ENCODE measurements at regions not wholly inside any gene's neighbourhood (a gene's known extent, or its start where the extent isn't known, plus 50 kb on each side); places are given as distances from the start of the nearest gene placed in this dataset.

DNA sequence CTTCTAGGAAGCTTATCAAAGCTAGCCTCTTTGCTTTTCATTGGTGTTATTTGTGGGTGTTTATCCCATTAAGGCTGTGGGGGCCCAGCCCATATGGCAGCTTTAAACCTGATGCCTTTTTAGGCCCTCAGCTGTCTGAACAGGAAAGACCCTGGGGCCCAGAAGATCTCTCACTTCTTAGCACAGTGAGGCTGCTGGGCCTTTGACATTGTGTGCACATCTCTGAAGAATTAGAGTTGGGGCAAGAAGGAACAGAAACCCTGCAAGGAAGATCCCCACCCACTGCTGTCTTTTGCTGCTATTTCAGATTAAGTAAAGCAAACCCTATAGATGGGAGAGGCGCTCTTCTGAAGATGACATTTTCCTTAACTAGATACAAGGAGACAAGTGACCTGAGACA is 250.0 kb downstream of the SMAD2 start:
- no peaks in the 10 kb centered on the region for H3K36me3 ChIP-seq
- H3K9me3 ChIP-seq (ENCODE audit: low read depth): no peaks in the 10 kb centered on the region
- H3K9ac ChIP-seq: no peak overlapping the region
- Mint-ChIP-seq H3K27me3 (ENCODE audit: insufficient read depth, low read depth) (no peaks in the 10 kb centered on the region), H3K36me3 (no peaks in the 10 kb centered on the region), H3K27ac (no peak overlapping the region), H3K9me3 (no peaks in the 10 kb centered on the region), H3K4me3 (no peak overlapping the region), H3K4me1 (no peaks in the 10 kb centered on the region)
- no peak for TF ChIP-seq EZH2 (IDR thresholded peaks at IDR 0.05)
- TF ChIP-seq, protein P1, sequence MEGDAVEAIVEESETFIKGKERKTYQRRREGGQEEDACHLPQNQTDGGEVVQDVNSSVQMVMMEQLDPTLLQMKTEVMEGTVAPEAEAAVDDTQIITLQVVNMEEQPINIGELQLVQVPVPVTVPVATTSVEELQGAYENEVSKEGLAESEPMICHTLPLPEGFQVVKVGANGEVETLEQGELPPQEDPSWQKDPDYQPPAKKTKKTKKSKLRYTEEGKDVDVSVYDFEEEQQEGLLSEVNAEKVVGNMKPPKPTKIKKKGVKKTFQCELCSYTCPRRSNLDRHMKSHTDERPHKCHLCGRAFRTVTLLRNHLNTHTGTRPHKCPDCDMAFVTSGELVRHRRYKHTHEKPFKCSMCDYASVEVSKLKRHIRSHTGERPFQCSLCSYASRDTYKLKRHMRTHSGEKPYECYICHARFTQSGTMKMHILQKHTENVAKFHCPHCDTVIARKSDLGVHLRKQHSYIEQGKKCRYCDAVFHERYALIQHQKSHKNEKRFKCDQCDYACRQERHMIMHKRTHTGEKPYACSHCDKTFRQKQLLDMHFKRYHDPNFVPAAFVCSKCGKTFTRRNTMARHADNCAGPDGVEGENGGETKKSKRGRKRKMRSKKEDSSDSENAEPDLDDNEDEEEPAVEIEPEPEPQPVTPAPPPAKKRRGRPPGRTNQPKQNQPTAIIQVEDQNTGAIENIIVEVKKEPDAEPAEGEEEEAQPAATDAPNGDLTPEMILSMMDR (IDR thresholded peaks at IDR 0.05): no peak
- TF ChIP-seq EZH2phosphoT487 (IDR thresholded peaks at IDR 0.05): no peak
- H4K20me1 ChIP-seq (ENCODE audit: low read depth): no peaks in the 10 kb centered on the region
- DNase-seq (ENCODE audit: low spot score): no peak
- no peak overlapping the region for H3K4me2 ChIP-seq
- no peak overlapping the region for H3K27ac ChIP-seq
- no peak overlapping the region for H3K4me3 ChIP-seq
- H3F3A ChIP-seq (ENCODE audit: low read depth): no peaks in the 10 kb centered on the region
- H3K4me1 ChIP-seq: no peaks in the 10 kb centered on the region
- H2AFZ ChIP-seq (replicated peaks): no peak overlapping the region
- no peaks in the 10 kb centered on the region for H3K27me3 ChIP-seq
- no peaks in the 10 kb centered on the region for H3K79me2 ChIP-seq (ENCODE audit: low read depth)

DNA sequence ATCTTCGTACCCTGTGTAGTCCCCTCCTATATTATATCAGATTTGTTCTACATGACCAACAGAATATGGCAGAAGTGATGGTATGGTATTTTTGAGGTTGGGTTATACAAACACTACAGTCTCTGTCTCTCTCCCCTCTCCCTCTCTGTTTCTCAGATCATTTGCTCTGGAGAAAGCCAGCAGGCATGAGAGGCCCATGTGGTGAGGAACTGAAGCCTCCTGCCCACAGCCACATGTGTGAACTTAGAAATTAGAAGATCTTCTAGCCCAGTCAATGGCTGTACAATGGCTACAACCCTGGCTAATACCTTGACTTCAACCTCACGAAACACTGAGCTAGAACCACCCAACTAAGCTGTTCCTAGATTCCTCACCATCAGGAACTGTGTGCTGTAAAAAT is 250.6 kb downstream of the SMAD2 start:
- DNase-seq (ENCODE audit: low spot score): no peak
- Mint-ChIP-seq H3K36me3 (no peaks in the 10 kb centered on the region), H3K9me3 (no peaks in the 10 kb centered on the region)

DNA sequence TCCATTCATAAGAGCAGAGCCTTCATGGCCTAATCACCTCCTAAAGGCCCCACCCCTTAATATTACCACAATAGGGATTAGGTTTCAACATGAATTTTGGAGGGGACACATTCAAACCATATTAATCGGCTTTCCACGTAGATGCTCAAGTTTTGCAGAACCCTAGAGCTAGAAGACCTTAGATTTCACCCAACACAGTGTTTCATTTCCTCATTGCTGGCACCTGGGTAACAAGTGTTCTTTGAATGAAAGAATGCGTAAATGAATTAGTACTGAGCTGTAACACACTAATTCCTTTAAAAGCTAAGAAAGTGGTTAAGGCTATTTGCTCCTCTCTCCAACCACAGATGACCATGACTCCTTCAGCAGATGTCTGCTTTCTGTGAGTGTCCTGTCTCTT is 252.5 kb downstream of the SMAD2 start:
- Mint-ChIP-seq H3K4me1 (no peaks in the 10 kb centered on the region), H3K4me3 (no peak overlapping the region), H3K36me3 (no peaks in the 10 kb centered on the region), H3K27me3 (ENCODE audit: insufficient read depth, low read depth) (no peaks in the 10 kb centered on the region), H3K27ac (no peak overlapping the region), H3K9me3 (no peaks in the 10 kb centered on the region)
- Histone ChIP-seq H3K27me3 (no peaks in the 10 kb centered on the region), H2AFZ (replicated peaks) (no peak overlapping the region), H4K20me1 (ENCODE audit: low read depth) (no peaks in the 10 kb centered on the region), H3K9me3 (ENCODE audit: low read depth) (no peaks in the 10 kb centered on the region), H3K9ac (no peak overlapping the region), H3K4me3 (no peak overlapping the region), H3K27ac (no peak overlapping the region), H3F3A (ENCODE audit: low read depth) (no peaks in the 10 kb centered on the region), H3K79me2 (ENCODE audit: low read depth) (no peaks in the 10 kb centered on the region), H3K4me2 (no peak overlapping the region), H3K4me1 (no peaks in the 10 kb centered on the region), H3K36me3 (no peaks in the 10 kb centered on the region)
- no peak for DNase-seq (ENCODE audit: low spot score)
- TF ChIP-seq EZH2phosphoT487 (IDR thresholded peaks at IDR 0.05) (no peak), EZH2 (IDR thresholded peaks at IDR 0.05) (no peak)
- TF ChIP-seq, protein P1 (IDR thresholded peaks at IDR 0.05): no peak

More for the DNA sequence above, 250.6 kb downstream of the SMAD2 start:
- Histone ChIP-seq H3F3A (ENCODE audit: low read depth) (no peaks in the 10 kb centered on the region), H3K27ac (no peak overlapping the region), H3K9me3 (ENCODE audit: low read depth) (no peaks in the 10 kb centered on the region), H3K4me2 (no peak overlapping the region), H3K4me1 (no peaks in the 10 kb centered on the region), H3K36me3 (no peaks in the 10 kb centered on the region), H3K9ac (no peak overlapping the region), H3K4me3 (no peak overlapping the region), H2AFZ (replicated peaks) (no peak overlapping the region), H3K27me3 (no peaks in the 10 kb centered on the region), H4K20me1 (ENCODE audit: low read depth) (no peaks in the 10 kb centered on the region), H3K79me2 (ENCODE audit: low read depth) (no peaks in the 10 kb centered on the region)
- H3K4me1 Mint-ChIP-seq: no peaks in the 10 kb centered on the region
- TF ChIP-seq EZH2 (IDR thresholded peaks at IDR 0.05) (no peak), EZH2phosphoT487 (IDR thresholded peaks at IDR 0.05) (no peak)
- TF ChIP-seq, protein P1 (IDR thresholded peaks at IDR 0.05): no peak
- H3K4me3 Mint-ChIP-seq: no peak overlapping the region
- no peaks in the 10 kb centered on the region for H3K27me3 Mint-ChIP-seq (ENCODE audit: insufficient read depth, low read depth)
- H3K27ac Mint-ChIP-seq: no peak overlapping the region
